Pancreas (tissue), 10 donors: ENCODE measurements at regions not wholly inside any gene's neighbourhood (a gene's known extent, or its start where the extent isn't known, plus 50 kb on each side); places are given as distances from the start of the nearest gene placed in this dataset.
A peak's percentile ranks its signal among the peaks of the same experiment; 100 is the strongest.

Experiments
- ATAC-seq, 4 donors: fragments of 200-7000 bp; cut with Tn5 transposase; one replicate each; pipeline versions ENCODE4 v1.8.0 to v1.9.1; 2020; ENCODE audit warnings: mild to moderate bottlenecking in 4 of 4, moderate library complexity in 4 of 4
- DNase-seq, 6 donors: peaks; one replicate each; pipeline ENCODE4 v3.0.0-alpha.2; 2020
- FAIRE-seq: peaks from 2 replicates; lab custom pipeline; 2012; peaks lifted over from hg19 to GRCh38; lab: Jason Lieb, UNC
- H3K27ac ChIP-seq, 4 donors: fragments of 200-600 bp; sonication (generic); 1 replicate in 3 of 4; 2 replicates in 1 of 4; pipeline versions ENCODE4 v1.5.0 to v1.8.0; 2020
- H3K27me3 ChIP-seq, 4 donors: fragments of 200-600 bp; one replicate each; pipeline ENCODE4 v1.8.0; 2021
- H3K36me3 ChIP-seq, 3 donors: fragments of 200-600 bp; sonication (generic) in 1 of 3; one replicate each; pipeline versions ENCODE4 v1.5.0 to v1.8.0; 2020 to 2021
- H3K4me1 ChIP-seq, 3 donors: fragments of 200-600 bp; one replicate each; pipeline ENCODE4 v1.8.0; 2021
- H3K4me3 ChIP-seq, 4 donors: fragments of 200-600 bp; sonication (generic) in 2 of 4; one replicate each; pipeline versions ENCODE4 v1.5.0 to v1.8.0; 2020 to 2021
- H3K9me3 ChIP-seq, 4 donors: fragments of 200-600 bp; one replicate each; pipeline ENCODE4 v1.8.0; 2021
- WGBS, 2 donors: extraction: QIAGEN DNeasy Blood & Tissue Kit; methylation state at CpG; one replicate each; pipeline ENCODE4 v1.1.7; 2013; 5-methylcytosine and 5-hydroxymethylcytosine counted together
- intact Hi-C, 3 donors: fragments of 100-400 bp; cut with DNase I; formaldehyde crosslinking; loops; one replicate each; pipeline versions ENCODE4 v1.11.1 to v1.14.2; 2022
- TF ChIP-seq, protein P1 (sequence below), 4 donors: fragments of 200-600 bp; sonication (generic) in 3 of 4; IDR thresholded peaks; one replicate each; pipeline versions ENCODE4 v1.5.0 to v1.8.0; 2021; ENCODE audit warnings: antibody characterized with exemption in 4 of 4
- donor health status: healthy with polysubstance abuse.
- donor health status: DM: no; HTN: no; CAD: no; lungs with moderate emphysema.
- donor health status: DM: no; HTN: no; CAD: no.
- donor health status: control.
- donor health status: control.
- donor health status: Bipolar disorder and iron deficiency.
- donor health status: DM: yes; HTN: yes; CAD: no.
- donor health status: DM: no; HTN: no; CAD: no.
- donor health status: DM: no; HTN: no; CAD: no.
- donor health status: DM: yes; HTN: yes; CAD: no.

DNA sequence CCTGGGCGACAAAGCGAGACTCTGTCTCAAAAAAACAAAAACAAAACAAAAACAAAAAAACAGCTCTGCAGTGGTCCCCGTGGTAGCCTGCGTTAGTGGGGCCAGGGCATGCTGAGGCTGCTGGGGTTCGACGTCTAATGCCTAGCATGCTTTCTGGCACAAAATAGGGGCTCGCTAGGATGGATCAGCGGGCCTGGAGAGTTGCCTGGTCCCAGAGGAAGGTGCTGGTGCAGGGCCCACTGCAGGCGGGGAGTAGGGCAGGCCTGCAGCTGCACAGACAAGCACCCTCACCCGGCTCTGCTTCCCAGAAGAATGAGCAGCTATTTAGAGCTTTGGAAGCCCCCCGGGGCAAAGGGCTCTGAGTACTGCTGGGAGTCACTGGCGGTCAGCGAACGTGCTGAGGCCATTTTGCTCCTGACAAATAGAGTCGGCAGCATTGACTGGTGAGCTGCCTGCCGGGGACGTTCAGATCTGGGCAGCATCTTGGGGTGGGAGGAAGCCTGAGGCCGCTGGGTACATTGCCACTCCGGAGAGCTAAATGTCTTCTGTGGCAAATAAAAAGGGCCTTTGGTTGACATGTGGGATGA, 126.7 kb downstream of the OLFM1 start:
- peak in 4 of 6 donors; percentile 11 to 41 (median 22) for DNase-seq
- no peaks in the 10 kb centered on the region for H3K9me3 ChIP-seq
- H3K27me3 ChIP-seq: no peaks in the 10 kb centered on the region
- TF ChIP-seq, protein P1, sequence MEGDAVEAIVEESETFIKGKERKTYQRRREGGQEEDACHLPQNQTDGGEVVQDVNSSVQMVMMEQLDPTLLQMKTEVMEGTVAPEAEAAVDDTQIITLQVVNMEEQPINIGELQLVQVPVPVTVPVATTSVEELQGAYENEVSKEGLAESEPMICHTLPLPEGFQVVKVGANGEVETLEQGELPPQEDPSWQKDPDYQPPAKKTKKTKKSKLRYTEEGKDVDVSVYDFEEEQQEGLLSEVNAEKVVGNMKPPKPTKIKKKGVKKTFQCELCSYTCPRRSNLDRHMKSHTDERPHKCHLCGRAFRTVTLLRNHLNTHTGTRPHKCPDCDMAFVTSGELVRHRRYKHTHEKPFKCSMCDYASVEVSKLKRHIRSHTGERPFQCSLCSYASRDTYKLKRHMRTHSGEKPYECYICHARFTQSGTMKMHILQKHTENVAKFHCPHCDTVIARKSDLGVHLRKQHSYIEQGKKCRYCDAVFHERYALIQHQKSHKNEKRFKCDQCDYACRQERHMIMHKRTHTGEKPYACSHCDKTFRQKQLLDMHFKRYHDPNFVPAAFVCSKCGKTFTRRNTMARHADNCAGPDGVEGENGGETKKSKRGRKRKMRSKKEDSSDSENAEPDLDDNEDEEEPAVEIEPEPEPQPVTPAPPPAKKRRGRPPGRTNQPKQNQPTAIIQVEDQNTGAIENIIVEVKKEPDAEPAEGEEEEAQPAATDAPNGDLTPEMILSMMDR (IDR thresholded peaks at IDR 0.05): no peak
- no peak for FAIRE-seq
- H3K36me3 ChIP-seq: no peaks in the 10 kb centered on the region
- ATAC-seq: no peak
- H3K27ac ChIP-seq: no peak overlapping the region
- intact Hi-C loops: no loop called here
- 88 to 94% methylated on average over 19 of the region's 19 CpGs for WGBS, 2 donors
- peaks cover 16 to 29% (median 20%) of the 10 kb centered on the region in 3 donors for H3K4me1 ChIP-seq
- H3K4me3 ChIP-seq: no peak overlapping the region

DNA sequence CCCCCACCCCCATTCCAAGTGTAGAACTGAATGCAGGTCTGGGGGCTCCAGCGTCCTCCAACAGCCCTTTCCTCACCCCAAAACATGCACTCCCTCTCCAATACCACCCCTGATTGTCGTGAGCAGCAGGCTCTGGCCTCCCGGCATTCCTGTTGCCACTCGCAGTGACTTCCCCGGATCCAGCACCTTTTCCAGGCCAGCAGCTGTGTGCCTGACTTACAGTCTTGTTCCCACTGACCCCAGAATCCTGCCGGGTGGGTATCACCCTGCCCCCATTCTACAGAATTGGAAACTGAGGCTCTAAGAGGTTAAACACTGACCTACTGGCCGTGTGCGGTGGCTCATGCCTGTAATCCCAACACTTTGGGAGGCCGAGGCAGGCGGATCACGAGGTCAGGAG, 127.2 kb downstream of the OLFM1 start:
- FAIRE-seq (no peak), DNase-seq (peak in 4 of 6 donors; percentile 15 to 39 (median 26)), ATAC-seq (no peak)
- Histone ChIP-seq H3K36me3 (no peaks in the 10 kb centered on the region), H3K9me3 (no peaks in the 10 kb centered on the region), H3K4me1 (peaks cover 16 to 29% (median 20%) of the 10 kb centered on the region in 3 donors), H3K27me3 (no peaks in the 10 kb centered on the region), H3K27ac (no peak overlapping the region), H3K4me3 (no peak overlapping the region)
- WGBS, 2 donors: 84 to 87% methylated on average over 11 of the region's 11 CpGs
- TF ChIP-seq, protein P1 (IDR thresholded peaks at IDR 0.05): no peak
- intact Hi-C loops: no loop called here

DNA sequence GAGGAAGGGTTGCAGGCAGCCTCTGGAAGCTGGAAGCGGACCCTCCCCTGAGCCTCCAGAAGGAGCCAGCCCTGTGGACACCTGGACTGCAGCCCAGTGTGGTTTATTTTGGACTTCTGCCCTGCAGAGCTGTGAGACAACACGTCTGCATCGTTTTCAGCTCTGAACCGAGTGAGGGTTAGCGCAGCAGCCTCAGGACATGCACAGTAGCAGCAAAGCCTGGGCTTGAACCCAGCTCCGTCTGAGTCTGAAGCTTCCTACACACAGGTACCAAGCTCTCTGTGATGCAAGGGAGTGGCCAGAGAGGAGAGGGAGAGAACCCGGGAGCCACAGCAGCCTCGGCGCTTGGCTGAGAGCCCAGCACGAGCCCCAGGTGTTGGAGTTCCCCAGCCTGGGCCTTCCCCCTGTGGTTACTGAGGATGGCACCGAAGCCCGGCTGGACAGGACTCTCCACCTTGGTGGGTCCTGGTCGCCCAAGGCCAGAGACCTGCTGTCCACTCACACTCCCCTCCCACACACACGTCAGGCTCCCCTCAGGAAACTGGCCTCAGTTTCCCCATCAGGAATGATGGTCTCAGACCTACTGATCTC, 128.2 kb downstream of the OLFM1 start:
- ATAC-seq: peak; percentile 87 to 93 (median 92)
- Histone ChIP-seq H3K9me3 (no peaks in the 10 kb centered on the region), H3K27ac (peak overlapping the region; percentile 11 to 60 (median 26)), H3K36me3 (no peaks in the 10 kb centered on the region), H3K4me1 (peaks cover 16 to 29% (median 20%) of the 10 kb centered on the region in 3 donors), H3K27me3 (no peaks in the 10 kb centered on the region), H3K4me3 (no peak overlapping the region)
- no peak for FAIRE-seq
- intact Hi-C loops: no loop called here
- WGBS, 2 donors: 4 to 12% methylated on average over 14 of the region's 14 CpGs
- DNase-seq: peak; percentile 83 to 93 (median 87)
- TF ChIP-seq, protein P1 (IDR thresholded peaks at IDR 0.05): no peak

DNA sequence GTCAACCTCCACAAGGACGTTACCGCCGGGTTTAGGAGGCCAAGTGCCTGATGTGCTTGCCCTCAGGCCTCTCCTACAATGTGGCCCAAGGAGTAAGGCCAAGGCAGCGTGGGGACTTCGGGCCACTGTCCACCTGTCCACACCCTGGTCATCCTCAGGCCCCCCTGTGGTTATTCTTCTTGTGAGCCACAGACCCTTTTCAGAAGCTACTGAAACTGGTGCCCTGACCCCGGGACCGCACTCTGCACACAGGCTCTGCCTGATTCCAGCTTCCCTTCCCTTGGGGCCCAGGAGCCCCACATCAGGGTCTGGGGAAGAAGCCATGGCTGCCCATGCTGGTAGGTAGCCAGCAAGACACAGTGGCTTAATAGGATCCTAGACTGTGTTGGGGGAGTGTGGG, 128.8 kb downstream of the OLFM1 start:
- peak; percentile 16 to 31 (median 20) for ATAC-seq
- WGBS, 2 donors: 80 to 83% methylated on average over 7 of the region's 7 CpGs
- DNase-seq: peak in 3 of 6 donors; percentile 17 to 57 (median 55)
- peak overlapping the region; percentile 11 to 60 (median 40) for H3K27ac ChIP-seq
- H3K4me1 ChIP-seq: peaks cover 16 to 29% (median 20%) of the 10 kb centered on the region in 3 donors
- FAIRE-seq: no peak
- intact Hi-C loops: no loop called here
- H3K36me3 ChIP-seq: no peaks in the 10 kb centered on the region
- TF ChIP-seq, protein P1 (IDR thresholded peaks at IDR 0.05): no peak
- no peaks in the 10 kb centered on the region for H3K27me3 ChIP-seq
- no peak overlapping the region for H3K4me3 ChIP-seq
- no peaks in the 10 kb centered on the region for H3K9me3 ChIP-seq
